PC-9 (cell line): ENCODE measurements at regions not wholly inside any gene's neighbourhood (a gene's known extent, or its start where the extent isn't known, plus 50 kb on each side); places are given as distances from the start of the nearest gene placed in this dataset.

Experiments used
- EZH2 ChIP-seq: fragments of 200-600 bp; sonication (generic); IDR thresholded peaks from 2 replicates; pipeline ENCODE4 v1.8.0; 2017; ENCODE audit warnings: antibody characterized with exemption, low read depth
- TF ChIP-seq, protein P1 (sequence below): fragments of 200-600 bp; sonication (generic); conservative IDR thresholded peaks from 2 replicates; pipeline ENCODE4 v1.6.1; 2017; ENCODE audit warnings: mixed run types, antibody characterized with exemption, mild to moderate bottlenecking, moderate library complexity

DNA sequence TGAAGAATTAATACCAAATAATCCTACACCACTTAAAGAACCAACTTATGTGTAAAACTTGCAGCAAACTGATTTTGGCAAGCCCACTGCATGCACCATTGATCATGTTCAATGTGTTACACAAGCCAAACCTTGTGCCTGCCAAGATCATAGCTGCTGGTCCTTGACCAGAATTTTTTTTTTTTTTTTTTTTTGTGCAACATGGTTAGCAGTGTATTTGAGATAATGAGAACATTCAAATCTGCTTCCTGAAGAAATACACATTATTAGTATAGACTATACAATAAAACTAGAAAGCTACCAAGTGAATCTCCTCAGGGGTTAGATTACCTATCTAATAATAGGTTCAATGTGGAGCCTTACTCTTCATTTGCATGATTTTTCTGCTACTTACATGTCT lies 421.0 kb downstream of the MRPL39 start:
- TF ChIP-seq, protein P1, sequence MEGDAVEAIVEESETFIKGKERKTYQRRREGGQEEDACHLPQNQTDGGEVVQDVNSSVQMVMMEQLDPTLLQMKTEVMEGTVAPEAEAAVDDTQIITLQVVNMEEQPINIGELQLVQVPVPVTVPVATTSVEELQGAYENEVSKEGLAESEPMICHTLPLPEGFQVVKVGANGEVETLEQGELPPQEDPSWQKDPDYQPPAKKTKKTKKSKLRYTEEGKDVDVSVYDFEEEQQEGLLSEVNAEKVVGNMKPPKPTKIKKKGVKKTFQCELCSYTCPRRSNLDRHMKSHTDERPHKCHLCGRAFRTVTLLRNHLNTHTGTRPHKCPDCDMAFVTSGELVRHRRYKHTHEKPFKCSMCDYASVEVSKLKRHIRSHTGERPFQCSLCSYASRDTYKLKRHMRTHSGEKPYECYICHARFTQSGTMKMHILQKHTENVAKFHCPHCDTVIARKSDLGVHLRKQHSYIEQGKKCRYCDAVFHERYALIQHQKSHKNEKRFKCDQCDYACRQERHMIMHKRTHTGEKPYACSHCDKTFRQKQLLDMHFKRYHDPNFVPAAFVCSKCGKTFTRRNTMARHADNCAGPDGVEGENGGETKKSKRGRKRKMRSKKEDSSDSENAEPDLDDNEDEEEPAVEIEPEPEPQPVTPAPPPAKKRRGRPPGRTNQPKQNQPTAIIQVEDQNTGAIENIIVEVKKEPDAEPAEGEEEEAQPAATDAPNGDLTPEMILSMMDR: no peak
- no peak for TF ChIP-seq EZH2
